Caco-2 (cell line): ENCODE measurements at regions not wholly inside any gene's neighbourhood (a gene's known extent, or its start where the extent isn't known, plus 50 kb on each side); places are given as distances from the start of the nearest gene placed in this dataset.

Experiments
- BruUV-seq: library from RNA; stranded (reverse); fragments of 400-500 nt; replicated peaks from 2 replicates; lab custom pipeline; 2021; lab: Mats Ljungman, UMichigan
- CTCF ChIA-PET: fragments of 300-600 bp; sonication (Branson Sonifier 250); formaldehyde crosslinking; loops from one replicate; lab custom pipeline; 2022; ENCODE audit warnings: antibody characterized with exemption; lab: Charles Lee
- POLR2A ChIA-PET: fragments of 300-600 bp; sonication (Branson Sonifier 250); formaldehyde crosslinking; loops from one replicate; lab custom pipeline; 2022; ENCODE audit warnings: antibody characterized with exemption; lab: Charles Lee
- DNase-seq, 2 experiments: peaks; one replicate each; pipeline versions ENCODE4 v3.0.0 to v3.0.0-alpha.2; 2020 to 2022
- H3K27me3 ChIP-seq: replicated peaks from 2 replicates; pipeline ENCODE4 v1.6.0; 2011; ENCODE audit warnings: low read length; ENCODE audit not compliant: control insufficient read depth, insufficient read depth
- H3K36me3 ChIP-seq: 2 replicates; pipeline ENCODE4 v1.5.1; 2011; ENCODE audit warnings: low read length; ENCODE audit not compliant: control insufficient read depth, insufficient read depth
- H3K4me1 ChIP-seq: fragments of 250-450 bp; sonication (Bioruptor Pico); 2 replicates; pipeline ENCODE4 v1.5.1; 2020; ENCODE audit warnings: mild to moderate bottlenecking
- H3K4me3 ChIP-seq: 2 replicates; pipeline ENCODE4 v1.5.1; 2011; ENCODE audit warnings: low read depth, mild to moderate bottlenecking, control low read depth, low read length
- H3K9me3 ChIP-seq: fragments of 250-450 bp; sonication (Bioruptor Pico); 2 replicates; pipeline ENCODE4 v1.5.1; 2020; ENCODE audit warnings: mild to moderate bottlenecking, moderate library complexity
- H3K27ac Mint-ChIP-seq: one replicate; pipeline ENCODE4 v1.8.0; 2022; ENCODE audit warnings: mixed read lengths; ENCODE audit not compliant: unreplicated experiment
- H3K27me3 Mint-ChIP-seq: one replicate; pipeline ENCODE4 v1.8.0; 2022; ENCODE audit warnings: mixed read lengths; ENCODE audit not compliant: insufficient read depth, unreplicated experiment
- H3K36me3 Mint-ChIP-seq: one replicate; pipeline ENCODE4 v1.8.0; 2022; ENCODE audit warnings: mild to moderate bottlenecking, mixed read lengths; ENCODE audit not compliant: insufficient read depth, unreplicated experiment
- H3K4me1 Mint-ChIP-seq: one replicate; pipeline ENCODE4 v1.8.0; 2022; ENCODE audit warnings: low read depth, mixed read lengths; ENCODE audit not compliant: unreplicated experiment
- H3K4me3 Mint-ChIP-seq: one replicate; pipeline ENCODE4 v1.8.0; 2022; ENCODE audit warnings: mild to moderate bottlenecking, moderate library complexity, mixed read lengths; ENCODE audit not compliant: unreplicated experiment
- H3K9me3 Mint-ChIP-seq: one replicate; pipeline ENCODE4 v1.8.0; 2022; ENCODE audit warnings: mixed read lengths; ENCODE audit not compliant: unreplicated experiment
- CTCF ChIP-seq, 2 experiments: fragments of 200-600 bp in 1 of 2; IDR thresholded peaks; 1 replicate in 1 of 2; 2 replicates in 1 of 2; pipeline versions ENCODE4 v1.5.1 to v1.8.0; 2011 to 2022; ENCODE audit warnings: antibody characterized with exemption in 1 of 2, control low read depth in 1 of 2, inconsistent platforms in 1 of 2, low read depth in 1 of 2, low read length in 1 of 2, mild to moderate bottlenecking in 1 of 2, moderate library complexity in 1 of 2; ENCODE audit not compliant: insufficient read depth in 1 of 2, severe bottlenecking in 1 of 2, unreplicated experiment in 1 of 2
- intact Hi-C: fragments of 100-400 bp; cut with micrococcal nuclease; formaldehyde crosslinking; loops from one replicate; pipeline ENCODE4 v1.10.0; 2022; ENCODE audit not compliant: unreplicated experiment

- Mint-ChIP-seq H3K36me3 (no peaks in the 10 kb centered on the region), H3K27me3 (peaks cover 10% of the 10 kb centered on the region), H3K27ac (no peak overlapping the region), H3K9me3 (no peaks in the 10 kb centered on the region), H3K4me1 (no peaks in the 10 kb centered on the region), H3K4me3 (no peak overlapping the region)
- Histone ChIP-seq H3K9me3 (no peaks in the 10 kb centered on the region), H3K4me3 (no peak overlapping the region), H3K36me3 (no peaks in the 10 kb centered on the region), H3K4me1 (no peaks in the 10 kb centered on the region), H3K27me3 (no peaks in the 10 kb centered on the region)
- ChIA-PET CTCF (no interaction called here), POLR2A (no interaction called here)
- no peak for DNase-seq
- intact Hi-C loops, result no loop called here
- no TSS peak for BruUV-seq
- TF ChIP-seq CTCF (IDR thresholded peaks at IDR 0.05; ENCODE audit: insufficient read depth in 1 of 2, low read depth in 1 of 2, low read length in 1 of 2, severe bottlenecking in 1 of 2, unreplicated experiment in 1 of 2), result no peak
Observed at GRCh38 chr1:36532810-36533401, 50.2 kb upstream of the CSF3R start.
